ENCODE measurements at regions not wholly inside any gene's neighbourhood (a gene's known extent, or its start where the extent isn't known, plus 50 kb on each side); places are given as distances from the start of the nearest gene placed in this dataset.
"Not testable (repeated sequence)": the region's sequence is repeated elsewhere in the genome, so short reads cannot be mapped to it uniquely, and the experiment has no call there.

DNA sequence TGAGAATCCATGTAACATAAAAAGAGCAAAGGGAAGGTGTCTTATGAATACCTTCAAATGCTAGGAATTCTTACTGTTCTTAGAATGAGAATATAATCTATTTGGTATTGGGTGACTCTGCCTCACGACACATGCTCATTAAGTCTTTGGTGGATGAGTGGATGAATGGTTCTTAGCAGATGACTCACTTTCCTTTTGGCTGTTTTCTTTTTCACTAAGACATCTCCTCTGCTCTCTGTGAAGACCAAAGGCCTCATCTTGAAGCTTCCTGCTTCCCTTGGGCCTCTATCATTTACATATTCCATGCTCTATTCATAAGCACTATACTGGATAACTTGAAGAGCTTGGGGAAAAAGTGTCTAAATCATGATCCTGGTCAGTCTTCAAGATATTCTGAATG is 468.1 kb downstream of the SPATA31D1 start:
- DNase-seq (ENCODE audit: low spot score), result no peak
- in situ Hi-C loops (cut with HindIII; ENCODE audit: low sequenced_read_pairs), result no loop called here

- no peak for DNase-seq (ENCODE audit: low spot score)
- in situ Hi-C loops (cut with HindIII; ENCODE audit: low sequenced_read_pairs), result no loop called here
Measured at GRCh38 chr9:82457298-82457697, 468.7 kb downstream of the SPATA31D1 start.

DNA sequence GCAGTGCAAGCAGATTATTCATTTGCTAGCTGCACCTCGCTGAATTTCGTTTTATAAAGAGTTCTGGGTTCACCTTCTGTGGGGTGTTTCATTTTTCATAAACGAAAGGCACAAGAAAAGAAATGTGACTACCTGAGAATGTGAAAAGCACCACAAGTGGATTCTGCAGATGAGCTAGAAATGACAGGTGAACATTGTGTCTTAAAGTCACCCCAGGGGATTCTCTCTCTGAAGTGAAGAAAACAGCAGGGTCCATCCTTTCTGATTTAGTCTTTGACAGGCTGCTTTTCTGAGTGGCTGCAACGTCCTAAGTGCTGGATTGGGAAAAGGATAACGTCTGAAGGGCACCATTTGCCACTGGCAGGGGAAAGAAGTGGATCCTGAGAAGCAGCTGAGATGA is 469.3 kb downstream of the SPATA31D1 start:
- in situ Hi-C loops (cut with HindIII; ENCODE audit: low sequenced_read_pairs), result no loop called here
- no peak for DNase-seq (ENCODE audit: low spot score)

GRCh38 chr9:82458296-82458695 is 469.7 kb downstream of the SPATA31D1 start:
- in situ Hi-C loops (cut with HindIII; ENCODE audit: low sequenced_read_pairs), result no loop called here
- DNase-seq (ENCODE audit: low spot score), result no peak

DNA sequence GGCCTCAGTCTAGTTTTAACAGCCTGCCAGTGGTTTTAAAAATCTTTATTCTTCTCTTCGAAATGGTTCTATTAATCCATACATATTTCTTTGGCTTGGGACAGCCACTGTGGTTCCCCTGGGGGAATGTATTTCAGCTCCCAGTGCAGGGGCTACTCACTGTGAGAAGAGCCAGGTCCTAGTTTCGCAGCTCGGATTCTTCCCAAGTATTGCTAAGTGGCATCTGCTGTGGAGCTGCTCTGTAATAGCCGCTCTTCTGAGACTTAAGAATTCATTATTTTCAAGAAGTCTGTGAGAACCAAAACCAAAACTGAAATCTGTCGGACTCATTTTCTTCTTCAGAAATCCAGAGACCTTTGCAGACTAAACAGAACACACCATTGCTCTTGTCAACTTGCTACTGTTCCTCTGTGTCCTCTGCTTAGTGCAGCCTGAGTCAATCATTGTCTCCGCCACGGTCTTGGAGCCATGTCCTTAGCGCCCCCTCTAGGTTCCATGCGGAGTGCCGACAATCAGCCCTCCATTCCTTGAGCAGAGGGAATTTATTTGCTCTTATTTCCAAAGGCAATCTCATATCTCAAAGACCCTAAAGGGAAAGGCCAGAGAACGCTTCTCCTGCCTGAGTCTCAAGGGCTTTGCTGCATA is 478.2 kb downstream of the SPATA31D1 start:
- in situ Hi-C loops (cut with HindIII; ENCODE audit: low sequenced_read_pairs), result no loop called here
- no peak for DNase-seq (ENCODE audit: low spot score)

DNA sequence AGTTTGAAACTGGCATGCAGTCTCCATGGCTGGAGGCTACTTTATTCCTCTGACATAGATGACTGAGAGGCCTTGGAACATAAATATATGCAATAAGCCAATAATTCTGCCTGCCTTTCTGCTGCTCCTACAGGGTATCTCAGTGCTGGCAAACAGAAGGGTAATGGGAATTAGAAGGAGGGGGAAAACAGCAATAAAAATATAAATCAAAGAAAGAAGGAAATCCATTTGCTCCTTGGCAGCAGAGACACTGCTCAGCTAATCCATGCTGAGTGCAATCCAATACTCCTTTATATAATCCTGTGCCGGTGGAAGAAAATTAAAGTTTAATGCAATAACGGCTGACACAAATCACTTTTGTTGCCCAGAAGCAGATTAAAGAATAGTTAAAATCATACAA is 478.9 kb downstream of the SPATA31D1 start:
- in situ Hi-C loops (cut with HindIII; ENCODE audit: low sequenced_read_pairs), result no loop called here
- no peak for DNase-seq (ENCODE audit: low spot score)

GRCh38 chr9:82474235-82474634 is 485.7 kb downstream of the SPATA31D1 start:
- no peak for DNase-seq (ENCODE audit: low spot score)
- in situ Hi-C loops (cut with HindIII; ENCODE audit: low sequenced_read_pairs), result no loop called here

DNA sequence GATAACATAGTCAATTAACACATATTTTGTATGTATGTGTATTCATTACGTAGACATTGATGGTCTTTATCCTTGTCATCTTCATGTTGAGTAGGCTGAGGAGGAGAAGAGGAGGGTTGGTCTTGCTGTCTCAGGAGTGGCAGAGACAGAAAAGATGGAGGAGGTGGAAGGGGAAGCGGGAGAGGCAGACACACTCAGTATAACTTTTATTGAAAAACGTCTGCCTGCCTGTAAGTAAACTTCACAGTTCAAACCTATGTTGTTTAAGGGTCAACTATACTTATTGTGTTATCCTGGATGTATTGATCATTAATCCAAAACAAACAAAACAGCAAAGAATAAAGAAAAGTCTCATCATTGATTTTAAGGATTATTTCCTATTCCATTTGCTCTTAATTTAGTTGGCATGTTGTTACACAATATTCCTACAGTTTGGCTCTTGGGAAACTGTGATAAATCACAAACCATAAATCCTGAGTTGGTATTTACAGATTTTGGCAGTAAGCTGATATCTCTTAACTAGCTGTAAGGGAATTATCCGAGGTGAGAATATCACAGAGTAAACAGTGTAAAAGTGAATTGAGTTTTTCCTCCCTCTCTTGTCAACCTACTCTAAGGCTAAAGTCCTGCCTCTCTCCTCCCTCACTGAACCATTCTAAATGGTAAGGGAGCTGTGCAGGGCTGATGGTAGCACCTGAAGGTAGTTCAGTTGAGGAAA is 487.2 kb downstream of the SPATA31D1 start:
- in situ Hi-C loops (cut with HindIII; ENCODE audit: low sequenced_read_pairs), result no loop called here
- no peak for DNase-seq (ENCODE audit: low spot score)

DNA sequence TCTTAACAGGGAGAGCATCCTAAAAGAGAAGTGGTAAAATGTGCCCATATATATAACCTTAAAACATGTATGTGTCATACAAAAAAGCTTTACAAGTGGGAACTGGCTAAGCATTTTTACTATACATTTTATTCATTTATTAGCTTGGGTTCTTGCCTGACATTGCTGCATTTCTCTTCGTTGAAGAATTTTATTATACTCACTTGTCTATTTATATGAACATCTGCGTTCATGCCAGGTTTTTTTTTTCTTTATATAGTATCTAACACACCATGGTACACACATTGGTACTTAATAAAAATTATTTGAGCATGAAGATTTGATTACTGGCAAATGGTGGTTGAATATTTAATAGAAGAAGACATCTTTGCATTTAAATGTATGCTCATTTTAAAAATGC is 492.3 kb downstream of the SPATA31D1 start:
- no peak for DNase-seq (ENCODE audit: low spot score)
- in situ Hi-C loops (cut with HindIII; ENCODE audit: low sequenced_read_pairs), result no loop called here

DNA sequence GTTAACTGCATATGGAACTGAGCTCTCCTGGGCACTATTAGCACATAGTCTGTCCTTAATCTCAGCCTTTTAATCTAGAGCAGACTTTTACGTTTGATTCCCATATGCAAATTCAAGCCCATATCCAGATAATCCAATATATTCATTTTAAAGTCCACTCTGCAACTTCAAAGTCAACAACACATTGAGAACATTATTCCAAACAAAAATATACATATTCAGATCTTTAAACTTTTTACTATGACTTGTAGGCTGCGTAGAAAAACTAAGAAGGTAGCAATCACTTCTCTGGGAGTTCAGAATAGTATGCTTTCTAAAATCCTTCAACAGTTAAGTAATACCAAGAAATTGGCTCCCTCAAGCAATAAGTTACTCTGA is 499.4 kb downstream of the SPATA31D1 start:
- DNase-seq (ENCODE audit: low spot score), result no peak
- in situ Hi-C loops (cut with HindIII; ENCODE audit: low sequenced_read_pairs), result no loop called here

DNA sequence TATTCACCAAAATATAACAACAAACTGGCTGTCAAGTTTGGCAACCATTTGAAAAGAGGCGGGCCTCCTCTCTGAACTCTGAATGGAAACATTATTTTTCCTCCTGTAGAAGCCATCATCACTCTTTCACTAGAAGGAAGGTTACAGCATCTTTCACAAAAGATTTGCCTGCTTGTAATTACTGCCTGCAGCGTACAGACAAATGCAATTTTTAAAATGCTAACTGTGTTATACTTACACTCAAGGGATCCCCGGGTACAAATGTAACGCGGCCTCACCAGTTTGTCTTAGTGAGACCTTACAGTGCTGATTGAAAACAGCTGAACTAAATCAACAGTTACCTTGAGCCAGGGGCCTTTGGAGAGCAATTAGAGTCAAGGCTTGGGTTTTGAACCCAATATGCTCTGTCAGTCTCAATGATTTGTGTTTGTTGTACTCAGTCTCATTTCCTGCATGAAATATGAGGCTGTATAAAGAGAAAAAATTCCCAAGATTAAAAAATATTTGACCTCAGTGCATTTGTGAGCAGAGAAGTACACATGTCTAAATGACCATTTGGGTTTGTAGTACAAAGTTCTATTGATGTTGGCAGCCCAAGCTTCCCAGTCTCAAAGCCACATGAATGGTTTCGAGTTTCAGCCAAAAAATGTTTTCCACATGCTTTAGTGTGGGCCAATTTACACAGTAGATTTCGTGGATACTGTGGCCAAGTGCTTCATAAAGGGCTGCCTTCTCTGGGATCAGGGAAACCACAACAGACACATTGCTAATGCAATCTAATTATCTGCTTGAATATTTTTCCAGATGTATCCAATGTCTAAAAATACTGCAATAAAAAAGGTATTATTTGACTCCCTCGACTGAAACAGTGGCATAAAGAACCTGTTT is 500.0 kb downstream of the SPATA31D1 start:
- DNase-seq (ENCODE audit: low spot score), result no peak
- in situ Hi-C loops (cut with HindIII; ENCODE audit: low sequenced_read_pairs), result no loop called here

DNA sequence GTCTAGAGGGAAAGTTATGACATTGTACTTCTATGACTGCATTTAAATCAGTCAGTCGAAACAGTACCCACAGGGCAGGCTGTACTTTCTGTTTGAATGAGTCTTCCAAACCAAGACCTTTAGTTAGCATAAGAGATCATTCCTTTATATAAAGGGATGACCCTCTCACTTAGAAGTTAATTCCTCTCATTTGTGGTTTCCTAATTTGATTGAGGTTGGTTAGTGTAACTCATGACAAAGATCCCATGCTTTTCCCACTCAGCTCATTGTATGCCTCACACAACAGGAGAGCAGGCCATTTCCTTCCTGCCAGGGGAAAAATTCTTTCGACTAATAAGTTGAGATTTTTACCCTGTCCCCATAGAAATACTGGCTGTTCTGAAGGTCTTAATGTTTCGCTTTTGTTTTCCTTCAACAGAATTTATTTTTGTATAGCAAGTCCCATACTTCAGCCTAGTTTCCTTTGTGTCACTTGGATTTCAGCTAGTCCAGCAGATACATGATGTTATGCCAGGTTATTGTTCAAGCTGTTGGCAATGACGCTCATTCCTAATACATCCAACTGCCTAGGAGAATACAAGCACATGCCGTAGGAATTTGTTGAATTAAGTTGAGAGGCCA is 500.7 kb downstream of the SPATA31D1 start:
- in situ Hi-C loops (cut with HindIII; ENCODE audit: low sequenced_read_pairs), result no loop called here
- DNase-seq (ENCODE audit: low spot score), result peak; percentile 14

- DNase-seq (ENCODE audit: low spot score), result no peak
- in situ Hi-C loops (cut with HindIII; ENCODE audit: low sequenced_read_pairs), result no loop called here
Measured at GRCh38 chr9:82490019-82490499, 501.5 kb downstream of the SPATA31D1 start.

GRCh38 chr9:82490821-82491220 is 502.2 kb downstream of the SPATA31D1 start:
- in situ Hi-C loops (cut with HindIII; ENCODE audit: low sequenced_read_pairs); DNase-seq (ENCODE audit: low spot score): not testable (repeated sequence)

DNA sequence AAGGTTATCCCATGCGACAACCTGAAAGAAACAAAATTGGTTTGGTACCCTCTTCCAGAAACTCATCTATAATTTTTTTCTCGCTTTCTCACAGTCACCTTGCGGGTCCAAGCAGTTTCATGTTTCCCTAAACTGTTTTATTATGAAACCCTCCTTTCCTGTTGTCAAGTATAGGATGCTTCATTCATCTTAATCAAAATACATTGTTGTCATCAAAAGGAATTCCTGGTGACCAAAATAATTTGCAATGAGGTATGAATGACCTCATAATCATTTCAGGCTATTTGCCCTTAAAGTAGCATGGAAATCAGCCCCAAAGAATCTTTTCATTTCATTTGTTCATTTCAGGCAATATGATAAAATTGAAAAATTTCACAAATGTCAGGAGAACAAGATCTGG is 503.0 kb downstream of the SPATA31D1 start:
- in situ Hi-C loops (cut with HindIII; ENCODE audit: low sequenced_read_pairs), result no loop called here
- no peak for DNase-seq (ENCODE audit: low spot score)

DNA sequence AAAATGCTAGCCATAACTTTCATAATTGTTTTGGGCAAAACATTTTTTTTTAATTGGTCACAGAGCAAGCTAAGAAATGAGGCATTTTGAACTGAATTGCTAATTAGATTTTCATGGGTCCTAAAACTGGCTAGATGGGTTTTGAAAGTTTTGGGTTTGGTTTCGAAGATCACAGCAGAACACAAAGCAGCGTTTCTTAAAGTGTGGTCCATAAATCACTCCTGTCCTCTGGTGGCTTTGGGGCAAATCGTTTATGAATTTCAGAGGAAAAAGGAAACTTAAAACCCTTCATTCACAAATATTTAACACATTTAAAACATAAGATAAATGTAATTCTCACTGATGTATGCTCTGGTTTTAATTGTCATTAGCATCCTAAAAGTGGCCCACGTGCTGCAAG is 503.7 kb downstream of the SPATA31D1 start:
- no peak for DNase-seq (ENCODE audit: low spot score)
- in situ Hi-C loops (cut with HindIII; ENCODE audit: low sequenced_read_pairs), result no loop called here

DNA sequence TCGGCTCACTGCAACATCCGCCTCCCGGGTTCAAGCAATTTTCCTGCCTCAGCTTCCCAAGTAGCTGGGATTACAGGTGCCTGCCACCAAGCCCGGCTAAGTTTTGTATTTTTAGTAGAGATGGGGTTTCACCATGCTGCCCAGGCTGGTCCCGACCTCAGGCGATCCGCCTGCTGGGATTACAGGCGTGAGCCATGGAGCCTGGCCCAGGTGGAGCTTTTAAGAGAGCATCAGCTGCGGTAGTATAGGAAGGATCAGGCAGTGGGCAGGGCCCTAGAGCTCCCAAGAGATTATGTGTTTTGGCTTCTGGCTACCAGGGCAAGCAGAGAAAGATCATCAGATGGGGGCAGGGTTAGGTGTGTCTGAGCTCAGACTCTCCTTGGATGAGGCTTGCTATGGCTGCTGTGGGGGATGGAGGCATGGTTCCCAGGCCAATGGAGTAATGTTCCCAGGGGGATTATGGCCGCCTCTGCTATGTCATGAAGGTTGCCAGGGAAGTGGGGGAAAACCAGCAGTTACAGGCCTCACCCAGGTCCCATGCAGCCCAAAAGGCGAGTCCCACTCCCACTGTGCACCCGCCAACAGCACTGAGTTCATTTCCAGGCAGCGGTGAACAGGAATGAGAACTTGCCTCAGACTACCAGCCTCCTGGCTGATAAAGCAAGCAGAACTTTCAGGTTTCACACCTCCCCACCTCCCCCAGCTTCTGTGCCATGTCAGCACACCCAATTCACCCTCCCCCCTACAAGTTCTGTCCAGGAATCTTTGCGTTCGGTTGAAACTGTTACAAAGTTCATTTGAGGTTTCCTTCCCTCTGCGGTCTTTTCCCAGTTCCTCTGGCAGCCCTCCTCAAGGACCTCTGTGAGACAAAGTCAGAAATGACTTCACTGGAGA is 507.6 kb downstream of the SPATA31D1 start:
- in situ Hi-C loops (cut with HindIII; ENCODE audit: low sequenced_read_pairs), result no loop called here
- no peak for DNase-seq (ENCODE audit: low spot score)

- in situ Hi-C loops (cut with HindIII; ENCODE audit: low sequenced_read_pairs), result no loop called here
- DNase-seq (ENCODE audit: low spot score), result no peak
Measured at GRCh38 chr9:82498541-82499317, 510.2 kb downstream of the SPATA31D1 start.
